GM21528 (cell line): ENCODE measurements at regions not wholly inside any gene's neighbourhood (a gene's known extent, or its start where the extent isn't known, plus 50 kb on each side); places are given as distances from the start of the nearest gene placed in this dataset.

Experiments used
- ATAC-seq: cut with Tn5 transposase; IDR thresholded peaks from one replicate; pipeline ENCODE4 v1.9.1; 2021; ENCODE audit warnings: mild to moderate bottlenecking, moderate library complexity; ENCODE audit not compliant: unreplicated experiment, low FRiP score

DNA sequence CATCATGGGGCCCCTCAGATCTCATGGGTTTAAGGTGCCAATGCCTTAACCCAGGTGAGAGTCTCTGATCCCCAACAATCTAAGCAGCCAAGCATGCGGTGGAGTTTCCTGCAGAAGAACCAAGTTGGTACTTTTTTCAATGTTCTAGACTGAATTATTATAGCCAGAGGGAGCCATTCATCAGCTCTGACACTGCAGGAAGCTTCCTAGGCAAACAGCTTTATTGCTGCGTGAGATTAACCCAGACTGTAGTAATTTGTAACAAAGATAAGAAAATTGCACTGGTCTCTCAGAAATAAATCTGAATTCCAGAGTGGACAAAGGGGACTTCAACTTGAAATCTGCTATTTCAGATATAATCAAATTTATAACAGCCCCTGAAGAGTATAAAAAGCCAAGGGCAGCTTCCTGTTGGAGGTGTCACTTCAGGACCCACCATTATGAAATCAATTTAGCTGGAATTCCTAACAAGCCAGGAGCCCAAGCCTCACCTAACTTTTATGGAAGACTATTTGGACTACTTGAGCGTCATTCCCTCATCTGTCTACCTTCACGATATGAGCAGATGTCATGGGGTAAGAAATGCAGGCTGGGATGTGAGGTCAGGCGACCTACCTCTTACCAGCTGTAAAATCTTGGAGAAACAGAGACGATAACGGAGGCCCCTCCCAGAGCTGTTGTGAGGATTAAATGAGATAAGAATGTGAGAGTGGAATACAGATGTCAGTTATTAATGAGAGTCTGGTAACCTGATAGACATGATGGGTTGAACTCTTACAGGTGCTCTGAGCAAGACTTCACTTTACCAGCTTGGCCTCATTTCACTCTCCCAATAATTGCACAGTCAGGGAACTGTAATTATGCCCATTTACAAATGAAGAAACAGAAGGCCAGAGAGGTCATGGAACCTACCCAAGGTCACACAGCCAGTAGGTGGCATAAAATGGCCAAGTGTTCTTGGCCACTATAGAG, 135.1 kb downstream of the RRAGC start:
- ATAC-seq = no peak

GRCh38 chr1:38721816-38722215, 137.8 kb downstream of the RRAGC start:
- ATAC-seq = no peak

DNA sequence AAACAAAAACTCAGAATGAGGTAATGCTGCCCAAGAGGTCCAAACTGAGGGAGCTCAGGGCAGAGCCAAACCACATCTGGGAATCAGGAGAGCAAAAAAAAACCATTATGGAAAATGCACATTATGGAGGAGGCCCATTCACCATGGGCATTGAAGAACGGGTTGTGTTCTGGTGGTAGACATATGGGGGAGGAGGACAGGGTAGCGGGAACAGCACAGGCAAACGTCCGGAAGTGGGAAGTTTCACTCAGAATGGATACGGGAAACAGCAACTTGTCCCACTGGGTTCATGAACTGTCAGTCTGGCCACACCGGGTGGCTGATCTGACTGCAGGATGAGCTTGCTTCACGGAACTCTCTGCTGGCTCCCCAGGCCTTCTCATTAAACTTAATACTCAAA, 139.7 kb downstream of the RRAGC start:
- ATAC-seq = no peak

DNA sequence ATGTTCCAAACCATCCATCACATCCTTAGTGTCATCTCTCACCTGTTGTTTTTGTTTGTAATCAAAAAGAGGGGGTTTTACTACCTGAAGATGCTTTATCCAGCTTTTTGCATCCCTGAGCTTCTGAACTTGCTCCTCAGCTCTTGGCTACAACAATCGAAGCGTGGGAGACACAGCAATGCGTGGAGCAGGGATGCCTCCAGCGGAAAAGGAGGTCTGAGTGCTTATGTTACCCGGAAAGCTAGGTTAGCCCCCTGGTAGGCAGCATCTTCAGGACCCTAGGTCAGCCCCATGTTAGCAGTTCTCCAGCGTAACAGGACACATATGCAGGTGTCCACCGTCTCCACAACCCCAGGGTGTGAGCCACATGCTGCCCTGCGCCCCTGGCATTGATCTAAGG, 141.5 kb downstream of the RRAGC start:
- ATAC-seq = no peak

DNA sequence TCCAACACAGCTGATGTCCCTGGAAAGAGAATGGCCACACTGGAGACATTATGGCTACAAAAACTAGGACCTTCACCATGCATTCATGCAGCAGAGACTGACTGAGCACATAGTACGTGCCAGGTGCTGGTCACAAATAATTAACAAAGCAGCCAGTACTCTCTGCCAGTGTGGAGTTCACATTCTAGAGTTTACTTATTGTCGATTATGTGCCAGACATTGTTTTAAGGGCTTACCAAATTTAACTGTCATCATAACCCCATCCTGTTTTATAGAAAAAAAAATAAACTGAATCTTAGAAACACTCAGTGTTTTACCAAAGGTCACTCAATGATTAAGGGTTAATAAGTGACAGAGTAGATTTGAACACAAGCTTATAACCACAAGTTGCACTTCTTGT, 143.3 kb downstream of the RRAGC start:
- no peak for ATAC-seq

- no peak for ATAC-seq
Measured at GRCh38 chr1:38715415-38715814, 144.2 kb downstream of the RRAGC start.

DNA sequence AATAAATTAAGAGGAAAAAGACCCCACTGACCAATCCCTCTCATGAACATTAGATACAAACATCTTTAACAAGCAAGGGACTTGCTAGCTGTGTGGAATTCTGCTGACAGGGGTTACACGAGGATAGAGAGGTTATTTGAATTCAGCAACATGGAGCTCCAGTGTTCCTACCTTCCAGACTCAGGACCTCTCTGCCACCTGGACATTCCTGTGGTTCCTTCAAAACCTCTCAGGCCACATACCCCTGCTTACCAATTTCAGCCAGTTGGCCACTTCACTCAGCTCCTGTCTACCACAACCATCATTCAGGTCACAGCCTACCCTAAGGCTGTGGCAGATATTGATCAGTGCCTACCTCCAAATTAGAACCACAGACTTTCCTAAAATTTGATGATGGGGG, 147.5 kb downstream of the RRAGC start:
- ATAC-seq = no peak

- no peak for ATAC-seq
Measured at GRCh38 chr1:38708701-38709258, 150.8 kb downstream of the RRAGC start.

GRCh38 chr1:38701088-38701487, 158.5 kb downstream of the RRAGC start:
- no peak for ATAC-seq

- ATAC-seq = no peak
Measured at GRCh38 chr1:38700077-38700470, 159.5 kb downstream of the RRAGC start.

GRCh38 chr1:38699330-38700076, 160.1 kb downstream of the RRAGC start:
- no peak for ATAC-seq

GRCh38 chr1:38697387-38697786, 162.2 kb downstream of the RRAGC start:
- no peak for ATAC-seq

DNA sequence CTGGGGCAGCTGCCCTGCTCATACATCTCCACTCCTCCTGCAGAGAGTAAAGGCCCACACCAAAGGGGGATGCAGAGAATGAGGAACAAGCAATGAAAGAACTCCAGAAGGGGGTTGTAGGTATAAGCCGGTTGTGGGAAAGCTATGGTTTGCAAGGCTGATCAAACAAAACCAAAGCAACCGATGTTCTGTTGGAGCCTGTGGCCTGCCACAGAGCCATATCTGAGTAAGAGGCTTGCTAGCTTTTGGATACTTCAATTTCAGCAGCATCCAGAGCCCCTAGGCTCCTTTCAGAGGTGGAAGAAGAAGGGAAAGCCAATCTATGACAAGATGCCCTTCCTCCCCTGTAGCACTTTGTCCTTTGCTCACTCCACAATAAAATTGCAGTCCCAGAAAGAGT, 163.2 kb downstream of the RRAGC start:
- ATAC-seq = no peak

DNA sequence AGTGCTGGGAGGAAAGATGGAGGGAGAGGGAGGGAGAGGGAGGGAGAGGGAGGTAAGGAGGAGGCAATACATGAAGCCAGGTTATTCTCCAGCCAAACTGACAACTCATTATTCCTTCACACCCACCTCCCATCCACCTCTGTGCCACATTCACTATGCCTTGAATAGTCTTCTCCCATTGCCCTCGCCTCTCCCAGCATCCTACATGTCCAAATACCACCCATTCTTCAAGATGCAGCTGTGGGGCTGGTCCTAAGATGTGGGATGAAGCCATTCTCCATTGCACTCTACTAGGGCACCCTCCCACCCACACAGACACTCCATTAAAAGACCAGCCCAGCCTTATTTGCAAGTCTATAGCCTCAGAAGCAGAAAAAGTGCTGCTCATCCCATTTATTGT, 165.8 kb downstream of the RRAGC start:
- no peak for ATAC-seq

DNA sequence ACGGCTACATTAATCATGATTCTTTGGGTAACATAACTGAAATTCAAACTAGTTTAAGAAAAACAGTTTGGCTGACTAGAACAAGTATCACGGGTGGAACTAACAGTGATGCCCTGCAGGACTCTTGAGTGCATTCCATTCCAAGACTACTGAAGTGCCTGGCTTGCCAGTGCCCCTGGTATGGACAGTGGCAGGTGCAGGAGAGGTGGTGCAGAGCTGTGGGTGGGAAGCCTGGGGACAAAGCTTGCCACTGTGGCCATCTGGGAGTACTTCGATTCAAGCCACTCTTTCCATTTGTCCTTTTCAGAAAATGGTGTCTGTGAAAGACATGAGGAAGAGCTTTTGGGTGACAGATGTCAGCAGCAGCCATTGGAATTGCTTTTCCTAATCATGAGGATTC, 166.5 kb downstream of the RRAGC start:
- no peak for ATAC-seq

DNA sequence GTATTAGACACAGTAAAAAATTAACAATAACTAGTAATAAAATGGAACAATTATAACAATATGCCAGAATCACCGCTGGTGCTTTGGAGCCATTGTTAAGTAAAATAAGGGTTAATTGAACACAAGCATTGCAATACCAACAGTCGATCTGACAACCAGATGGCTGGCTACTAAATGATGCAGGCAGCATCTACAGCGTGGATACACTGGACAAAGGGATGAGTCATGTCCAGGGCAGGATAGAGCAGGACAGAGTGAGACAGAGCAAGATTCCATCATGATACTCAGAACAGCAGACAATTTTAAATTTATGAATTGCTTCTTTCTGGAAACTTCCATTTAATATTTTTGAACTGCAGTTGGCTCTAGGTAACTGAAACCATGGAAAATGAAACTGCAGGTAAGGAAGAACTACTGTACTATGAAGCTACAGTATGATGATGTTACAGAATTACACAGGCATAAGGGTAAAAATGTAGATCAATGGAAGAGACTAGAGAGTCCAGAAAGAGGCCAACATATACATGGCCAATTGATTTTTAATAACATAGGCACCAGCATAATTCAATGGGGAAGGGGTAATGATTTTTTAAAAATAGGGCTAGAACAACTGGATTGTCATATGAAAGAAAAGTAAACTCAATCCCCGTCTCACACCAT, 168.7 kb downstream of the RRAGC start:
- ATAC-seq = no peak

GRCh38 chr1:38686927-38687255, 172.7 kb downstream of the RRAGC start:
- ATAC-seq = no peak

GRCh38 chr1:38686167-38686926, 173.2 kb downstream of the RRAGC start:
- ATAC-seq = no peak

DNA sequence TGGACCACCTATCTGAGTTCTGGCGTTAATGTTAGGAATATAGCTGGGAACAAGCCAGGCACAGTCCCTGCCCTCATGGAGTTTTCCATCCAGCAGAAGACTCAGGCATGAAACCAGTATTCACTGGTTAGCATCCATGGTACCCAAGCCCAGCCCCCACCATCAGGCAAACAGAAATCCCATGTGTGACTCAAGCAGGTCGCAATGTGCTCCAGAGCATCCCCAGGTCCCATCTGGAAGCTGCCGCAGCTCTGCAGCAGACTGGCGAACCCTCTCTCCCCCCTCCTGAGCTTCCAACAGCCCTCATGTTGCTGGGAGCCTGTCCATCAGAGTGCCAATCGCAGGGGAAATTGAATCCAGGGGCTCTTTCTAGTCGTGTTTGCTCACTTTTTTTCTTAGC, 174.2 kb downstream of the RRAGC start:
- no peak for ATAC-seq

GRCh38 chr1:38680801-38681510, 178.6 kb downstream of the RRAGC start:
- ATAC-seq = no peak
